ENCODE measurements at regions not wholly inside any gene's neighbourhood (a gene's known extent, or its start where the extent isn't known, plus 50 kb on each side); places are given as distances from the start of the nearest gene placed in this dataset.

DNA sequence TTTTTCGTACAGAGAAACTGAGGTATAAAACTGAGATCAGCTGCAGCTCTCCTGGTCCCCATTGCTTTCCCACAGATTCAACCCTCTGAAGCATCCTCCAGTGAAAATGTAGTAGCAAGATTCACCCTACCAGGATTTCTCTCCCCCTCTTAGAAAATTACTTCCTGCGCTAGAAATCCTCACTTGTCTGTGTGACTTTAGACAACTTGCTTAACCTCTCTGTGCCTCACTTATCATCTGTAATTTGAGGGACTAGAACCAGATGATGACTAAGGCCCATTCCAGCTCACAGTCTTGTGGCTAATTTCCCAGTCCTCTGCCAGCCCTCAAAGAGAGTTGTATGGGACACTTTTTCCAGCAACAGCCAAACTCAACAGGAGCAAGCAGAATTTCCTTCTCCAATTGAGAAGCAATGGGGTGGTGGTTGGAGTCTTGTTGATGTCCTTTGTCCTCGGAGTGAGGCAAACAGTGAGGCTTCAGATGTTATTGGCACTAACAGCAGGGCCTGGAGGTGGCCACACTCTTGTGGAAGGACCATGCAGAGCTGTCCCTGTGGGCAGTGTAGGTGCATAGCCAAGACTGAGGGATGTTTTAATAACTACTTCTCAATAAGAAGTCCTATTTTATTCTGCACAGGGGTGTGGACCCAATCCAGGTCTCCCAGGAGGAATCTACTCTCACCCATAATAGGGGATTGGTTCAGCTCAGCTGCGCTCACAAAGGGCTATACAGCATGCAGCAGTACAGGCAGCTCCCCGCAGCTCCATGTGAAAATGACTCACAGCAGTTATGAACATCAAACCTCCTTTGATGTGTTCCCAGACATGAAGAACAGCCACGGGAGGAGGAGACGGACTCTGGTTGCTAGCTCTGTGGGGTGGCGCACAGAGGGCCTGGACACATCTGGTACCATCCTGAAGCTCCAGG lies 200.1 kb downstream of the DAD1 start (continued):
- TF ChIP-seq, protein P1, sequence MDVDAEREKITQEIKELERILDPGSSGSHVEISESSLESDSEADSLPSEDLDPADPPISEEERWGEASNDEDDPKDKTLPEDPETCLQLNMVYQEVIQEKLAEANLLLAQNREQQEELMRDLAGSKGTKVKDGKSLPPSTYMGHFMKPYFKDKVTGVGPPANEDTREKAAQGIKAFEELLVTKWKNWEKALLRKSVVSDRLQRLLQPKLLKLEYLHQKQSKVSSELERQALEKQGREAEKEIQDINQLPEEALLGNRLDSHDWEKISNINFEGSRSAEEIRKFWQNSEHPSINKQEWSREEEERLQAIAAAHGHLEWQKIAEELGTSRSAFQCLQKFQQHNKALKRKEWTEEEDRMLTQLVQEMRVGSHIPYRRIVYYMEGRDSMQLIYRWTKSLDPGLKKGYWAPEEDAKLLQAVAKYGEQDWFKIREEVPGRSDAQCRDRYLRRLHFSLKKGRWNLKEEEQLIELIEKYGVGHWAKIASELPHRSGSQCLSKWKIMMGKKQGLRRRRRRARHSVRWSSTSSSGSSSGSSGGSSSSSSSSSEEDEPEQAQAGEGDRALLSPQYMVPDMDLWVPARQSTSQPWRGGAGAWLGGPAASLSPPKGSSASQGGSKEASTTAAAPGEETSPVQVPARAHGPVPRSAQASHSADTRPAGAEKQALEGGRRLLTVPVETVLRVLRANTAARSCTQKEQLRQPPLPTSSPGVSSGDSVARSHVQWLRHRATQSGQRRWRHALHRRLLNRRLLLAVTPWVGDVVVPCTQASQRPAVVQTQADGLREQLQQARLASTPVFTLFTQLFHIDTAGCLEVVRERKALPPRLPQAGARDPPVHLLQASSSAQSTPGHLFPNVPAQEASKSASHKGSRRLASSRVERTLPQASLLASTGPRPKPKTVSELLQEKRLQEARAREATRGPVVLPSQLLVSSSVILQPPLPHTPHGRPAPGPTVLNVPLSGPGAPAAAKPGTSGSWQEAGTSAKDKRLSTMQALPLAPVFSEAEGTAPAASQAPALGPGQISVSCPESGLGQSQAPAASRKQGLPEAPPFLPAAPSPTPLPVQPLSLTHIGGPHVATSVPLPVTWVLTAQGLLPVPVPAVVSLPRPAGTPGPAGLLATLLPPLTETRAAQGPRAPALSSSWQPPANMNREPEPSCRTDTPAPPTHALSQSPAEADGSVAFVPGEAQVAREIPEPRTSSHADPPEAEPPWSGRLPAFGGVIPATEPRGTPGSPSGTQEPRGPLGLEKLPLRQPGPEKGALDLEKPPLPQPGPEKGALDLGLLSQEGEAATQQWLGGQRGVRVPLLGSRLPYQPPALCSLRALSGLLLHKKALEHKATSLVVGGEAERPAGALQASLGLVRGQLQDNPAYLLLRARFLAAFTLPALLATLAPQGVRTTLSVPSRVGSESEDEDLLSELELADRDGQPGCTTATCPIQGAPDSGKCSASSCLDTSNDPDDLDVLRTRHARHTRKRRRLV (CRISPR knock-in tag; IDR thresholded peaks at IDR 0.05) = no peak
- TF ChIP-seq IRX3 (CRISPR knock-in tag; IDR thresholded peaks at IDR 0.05; ENCODE audit: borderline replicate concordance, low read depth) (no peak), WIZ (CRISPR knock-in tag; IDR thresholded peaks at IDR 0.05) (no peak), ZNF644 (CRISPR knock-in tag; IDR thresholded peaks at IDR 0.05; ENCODE audit: low read depth) (no peak), SKI (IDR thresholded peaks at IDR 0.05; ENCODE audit: partially characterized antibody) (no peak), NFE2L1 (CRISPR knock-in tag; IDR thresholded peaks at IDR 0.05; ENCODE audit: borderline replicate concordance) (no peak), SAP130 (CRISPR knock-in tag; IDR thresholded peaks at IDR 0.05; ENCODE audit: low read depth) (no peak), ZNF230 (CRISPR knock-in tag; IDR thresholded peaks at IDR 0.05) (no peak), TCF7 (IDR thresholded peaks at IDR 0.05; ENCODE audit: low read depth) (peak; percentile 10; the same call in 1 of the 2 replicates), SYNCRIP (IDR thresholded peaks at IDR 0.05; ENCODE audit: insufficient read depth, low read depth, low read length) (no peak), CBX2 (IDR thresholded peaks at IDR 0.05; ENCODE audit: low read depth, low read length) (no peak), CBX2 (CRISPR knock-in tag; IDR thresholded peaks at IDR 0.05; ENCODE audit: low read depth) (no peak), ZNF275 (CRISPR knock-in tag; IDR thresholded peaks at IDR 0.05; ENCODE audit: borderline replicate concordance) (no peak), ZNF256 (CRISPR knock-in tag; conservative IDR thresholded peaks at IDR 0.05) (no peak), MED1 (CRISPR knock-in tag; IDR thresholded peaks at IDR 0.05) (no peak), ZNF382 (CRISPR knock-in tag; IDR thresholded peaks at IDR 0.05; ENCODE audit: borderline replicate concordance) (no peak), RFXAP (CRISPR knock-in tag; IDR thresholded peaks at IDR 0.05; ENCODE audit: borderline replicate concordance) (no peak)

Data from HepG2 (cell line).